OCI-LY7 (cell line): ENCODE measurements at regions not wholly inside any gene's neighbourhood (a gene's known extent, or its start where the extent isn't known, plus 50 kb on each side); places are given as distances from the start of the nearest gene placed in this dataset.

ENCODE experiments used
- CTCF ChIP-seq: fragments of 200-600 bp; sonication (generic); conservative IDR thresholded peaks from 2 replicates; pipeline ENCODE4 v1.5.1; 2014; ENCODE audit warnings: mild to moderate bottlenecking, antibody characterized with exemption, low read length, moderate library complexity, mixed read lengths
- EZH2phosphoT487 ChIP-seq: fragments of 200-600 bp; sonication (generic); IDR thresholded peaks from 2 replicates; pipeline ENCODE4 v1.6.1; 2018; ENCODE audit warnings: low read depth, borderline replicate concordance, mild to moderate bottlenecking, mixed run types, antibody characterized with exemption, low read length, moderate library complexity, mixed read lengths

DNA sequence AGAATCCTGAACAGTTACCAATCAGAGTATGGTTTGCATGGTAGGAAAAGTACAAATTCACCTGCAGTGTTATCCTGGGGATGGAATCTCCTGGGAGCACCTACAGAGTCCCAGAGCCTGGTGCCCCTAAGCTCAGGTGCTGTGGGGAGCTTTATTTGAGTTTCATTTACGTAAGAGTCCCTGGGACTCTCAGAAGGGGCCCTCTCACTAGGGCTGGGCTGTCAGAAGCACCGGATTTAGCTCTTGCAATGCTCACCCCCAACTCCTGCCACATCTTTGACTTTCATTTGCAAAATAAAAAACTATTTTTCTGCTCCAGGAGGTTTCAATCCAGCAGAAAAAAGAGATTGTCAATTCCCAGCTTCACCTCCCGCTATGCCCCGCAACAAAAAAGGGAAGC is 569.8 kb upstream of the B3GAT1 start:
- TF ChIP-seq CTCF = no peak
- no peak for TF ChIP-seq EZH2phosphoT487
